VCaP (cell line): ENCODE measurements at regions not wholly inside any gene's neighbourhood (a gene's known extent, or its start where the extent isn't known, plus 50 kb on each side); places are given as distances from the start of the nearest gene placed in this dataset.
"Not testable (repeated sequence)": the region's sequence is repeated elsewhere in the genome, so short reads cannot be mapped to it uniquely, and the experiment has no call there.

Experiments used
- H3K27ac ChIP-seq: fragments of 450-650 bp; 2 replicates; pipeline ENCODE4 v1.5.1; 2017
- TF ChIP-seq, protein P1 (sequence below): fragments of 450-650 bp; conservative IDR thresholded peaks from 2 replicates; pipeline ENCODE4 v1.5.1; 2017; ENCODE audit warnings: mild to moderate bottlenecking, moderate library complexity

DNA sequence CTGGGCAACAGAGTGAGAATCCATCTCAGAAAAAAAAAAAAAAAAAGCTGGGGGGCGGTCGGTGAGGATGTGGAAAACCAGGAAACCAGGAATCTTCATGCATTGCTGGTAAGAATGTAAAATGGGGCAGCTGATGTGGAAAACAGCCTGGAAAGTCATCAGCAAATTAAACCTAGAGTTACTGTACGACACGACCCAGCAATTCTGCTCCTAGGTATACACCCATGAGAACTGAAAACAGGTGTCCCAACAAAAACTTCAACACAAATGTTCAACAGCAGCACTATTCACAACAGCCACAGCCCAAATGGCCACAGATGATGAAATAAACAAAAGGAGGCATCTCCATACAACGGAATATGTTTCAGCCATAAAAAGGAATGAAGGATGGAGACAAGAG, 97.3 kb downstream of the NCOR2 start:
- no peak overlapping the region for H3K27ac ChIP-seq
- TF ChIP-seq, protein P1, sequence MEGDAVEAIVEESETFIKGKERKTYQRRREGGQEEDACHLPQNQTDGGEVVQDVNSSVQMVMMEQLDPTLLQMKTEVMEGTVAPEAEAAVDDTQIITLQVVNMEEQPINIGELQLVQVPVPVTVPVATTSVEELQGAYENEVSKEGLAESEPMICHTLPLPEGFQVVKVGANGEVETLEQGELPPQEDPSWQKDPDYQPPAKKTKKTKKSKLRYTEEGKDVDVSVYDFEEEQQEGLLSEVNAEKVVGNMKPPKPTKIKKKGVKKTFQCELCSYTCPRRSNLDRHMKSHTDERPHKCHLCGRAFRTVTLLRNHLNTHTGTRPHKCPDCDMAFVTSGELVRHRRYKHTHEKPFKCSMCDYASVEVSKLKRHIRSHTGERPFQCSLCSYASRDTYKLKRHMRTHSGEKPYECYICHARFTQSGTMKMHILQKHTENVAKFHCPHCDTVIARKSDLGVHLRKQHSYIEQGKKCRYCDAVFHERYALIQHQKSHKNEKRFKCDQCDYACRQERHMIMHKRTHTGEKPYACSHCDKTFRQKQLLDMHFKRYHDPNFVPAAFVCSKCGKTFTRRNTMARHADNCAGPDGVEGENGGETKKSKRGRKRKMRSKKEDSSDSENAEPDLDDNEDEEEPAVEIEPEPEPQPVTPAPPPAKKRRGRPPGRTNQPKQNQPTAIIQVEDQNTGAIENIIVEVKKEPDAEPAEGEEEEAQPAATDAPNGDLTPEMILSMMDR: no peak

DNA sequence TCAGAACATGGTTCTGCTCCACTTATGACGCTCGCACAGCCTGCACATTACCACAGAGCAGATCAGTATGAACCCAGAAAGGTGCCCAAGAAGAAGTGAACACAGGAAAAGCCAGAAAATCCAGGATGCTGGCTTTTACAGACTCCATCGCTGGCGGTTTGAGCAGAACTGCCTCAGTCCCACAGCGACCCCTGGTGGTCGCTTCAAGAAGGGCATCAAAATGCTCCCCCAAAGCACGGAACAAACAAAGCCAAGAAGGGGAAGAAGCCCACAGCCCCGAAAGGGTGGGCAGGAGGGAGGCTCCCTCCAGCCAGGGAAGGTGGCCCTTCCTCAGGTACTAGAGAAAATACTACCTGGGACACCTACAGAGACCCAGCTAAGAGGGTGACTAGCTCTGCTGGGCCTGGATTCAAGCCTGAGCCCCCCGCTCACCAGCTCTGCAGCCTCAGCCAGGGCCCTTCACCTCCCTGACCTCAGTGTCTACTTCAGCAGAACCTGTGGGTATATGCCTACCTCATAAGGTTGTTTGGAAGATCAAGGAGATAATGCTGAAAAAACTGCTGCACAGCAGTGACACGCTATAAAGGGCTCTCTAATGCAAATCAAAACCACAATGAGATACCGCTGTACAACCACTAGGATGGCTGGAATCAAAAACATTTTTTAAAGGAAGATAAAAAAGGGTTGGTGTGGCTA, 98.1 kb downstream of the NCOR2 start:
- TF ChIP-seq, protein P1: peak; percentile 68
- no peak overlapping the region for H3K27ac ChIP-seq

DNA sequence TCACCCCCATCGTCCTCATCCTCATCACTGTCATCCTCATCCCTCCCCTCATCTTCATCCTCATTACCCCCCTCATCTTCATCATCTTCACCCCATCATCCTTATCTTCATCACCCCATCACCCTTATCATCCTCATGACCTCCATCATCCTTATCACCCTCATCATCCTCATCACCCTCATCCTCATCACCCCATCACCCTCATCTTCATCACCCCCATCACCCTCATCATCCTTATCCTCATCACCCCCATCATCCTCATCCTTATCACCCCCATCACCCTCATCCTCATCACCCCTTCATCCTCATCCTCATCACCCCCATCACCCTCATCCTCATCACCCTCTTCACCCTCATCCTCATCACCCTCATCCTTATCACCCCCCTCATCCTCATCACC, 99.9 kb downstream of the NCOR2 start:
- not testable (repeated sequence) for H3K27ac ChIP-seq

DNA sequence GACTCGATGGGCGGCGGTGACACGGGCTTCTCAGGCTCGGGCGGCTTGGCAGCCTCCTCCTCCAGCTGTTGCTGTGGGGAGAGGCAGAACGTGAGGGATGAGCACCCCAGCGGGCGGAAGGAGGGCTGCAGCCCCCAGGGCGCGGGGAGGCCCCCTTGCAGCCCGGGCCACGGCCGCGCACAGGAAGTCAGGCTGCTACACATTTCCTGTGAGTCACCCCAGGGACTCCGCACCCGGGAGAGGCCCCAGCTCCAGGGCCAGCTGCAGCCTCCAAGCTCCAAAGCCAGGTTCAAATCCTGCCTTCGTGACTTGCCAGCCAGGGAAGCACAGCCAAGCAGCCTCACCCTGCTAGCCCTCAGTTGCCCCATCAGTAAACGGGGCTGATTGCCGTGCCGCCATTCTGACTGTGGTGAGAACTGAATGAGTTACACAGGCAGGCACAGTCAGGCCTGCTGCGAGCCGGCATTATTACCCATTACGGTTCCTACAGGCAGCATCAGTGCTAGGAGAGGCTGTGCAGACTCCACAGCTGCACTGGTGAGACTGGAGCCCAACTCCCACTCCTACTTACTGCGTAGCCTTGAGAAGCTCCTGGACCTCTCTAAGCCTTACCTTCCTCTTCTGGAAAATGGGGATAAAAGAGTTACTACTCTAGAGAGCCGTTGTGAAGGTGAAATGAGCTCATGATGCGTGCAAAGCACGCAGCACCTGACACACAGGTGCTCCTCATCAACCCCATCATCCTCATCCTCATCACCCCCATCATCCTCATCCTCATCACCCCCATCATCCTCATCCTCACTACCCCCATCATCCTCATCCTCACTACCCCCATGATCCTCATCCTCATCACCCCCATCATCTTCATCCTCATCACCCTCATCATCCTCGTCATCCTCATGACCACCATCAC, 100.9 kb downstream of the NCOR2 start:
- H3K27ac ChIP-seq: no peak overlapping the region
- TF ChIP-seq, protein P1: no peak

DNA sequence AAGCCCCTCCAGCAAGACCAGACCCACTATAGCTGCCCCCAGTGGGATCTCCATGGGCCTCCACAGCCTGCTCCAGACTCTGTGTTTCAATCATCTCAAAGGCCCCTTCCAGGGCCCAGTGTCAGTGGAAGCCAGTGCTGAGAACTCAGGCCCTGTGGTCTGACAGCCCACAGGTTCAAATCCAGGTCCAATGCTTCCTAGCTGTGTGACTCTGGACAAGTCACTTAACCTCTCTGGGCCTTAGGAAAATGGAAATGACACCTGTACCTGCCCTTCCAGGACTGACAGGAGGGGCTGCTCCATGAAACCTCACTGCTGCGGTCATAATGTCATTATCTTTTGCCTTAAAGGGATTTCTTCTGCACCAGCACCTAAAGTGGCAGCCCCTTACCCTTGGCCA, 101.9 kb downstream of the NCOR2 start:
- no peak overlapping the region for H3K27ac ChIP-seq
- TF ChIP-seq, protein P1: no peak

DNA sequence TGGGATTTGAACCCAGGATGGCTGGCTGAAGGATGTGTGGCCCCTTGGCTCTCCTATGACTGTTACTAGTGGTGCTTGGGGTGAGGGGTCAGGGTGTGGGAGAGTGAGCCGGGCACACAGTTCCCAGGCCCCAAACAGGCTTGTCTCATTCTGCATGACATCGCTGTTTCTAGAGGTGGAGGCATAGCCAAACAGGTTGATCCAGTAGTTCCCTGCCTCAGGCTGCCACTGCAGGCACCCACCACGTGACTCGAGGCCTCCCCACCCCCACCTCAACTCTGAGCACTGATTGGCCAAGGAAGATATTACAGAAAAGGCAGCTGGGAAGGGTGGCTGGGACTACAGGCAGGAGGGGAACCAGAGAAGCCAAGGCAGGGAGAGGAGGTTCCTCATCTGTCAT, 102.6 kb downstream of the NCOR2 start:
- TF ChIP-seq, protein P1: no peak
- no peak overlapping the region for H3K27ac ChIP-seq

DNA sequence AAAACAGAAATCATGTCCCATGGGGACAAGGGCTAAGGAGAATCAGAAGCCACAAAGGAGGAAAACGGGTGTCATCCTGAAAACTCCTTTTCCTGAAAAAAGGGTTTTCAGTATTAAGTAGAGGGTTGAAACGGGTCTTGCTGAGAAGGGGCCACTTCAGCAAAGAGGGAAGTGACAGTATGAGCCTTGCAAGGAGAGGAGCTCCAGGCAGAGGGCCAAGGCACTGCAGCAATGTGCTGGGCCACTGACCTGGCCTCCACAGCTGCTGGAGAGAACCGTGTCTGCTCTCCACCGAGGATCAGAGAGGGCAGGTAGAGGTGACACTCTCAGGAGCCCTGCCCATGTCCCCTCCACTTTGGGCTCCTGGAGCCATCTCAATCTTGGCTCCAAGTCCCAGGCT, 103.3 kb downstream of the NCOR2 start:
- TF ChIP-seq, protein P1: no peak
- no peak overlapping the region for H3K27ac ChIP-seq
